OCI-LY1 (cell line): ENCODE measurements at regions not wholly inside any gene's neighbourhood (a gene's known extent, or its start where the extent isn't known, plus 50 kb on each side); places are given as distances from the start of the nearest gene placed in this dataset.
"Not testable (repeated sequence)": the region's sequence is repeated elsewhere in the genome, so short reads cannot be mapped to it uniquely, and the experiment has no call there.

Source experiments
- H2AFZ ChIP-seq: fragments of 200-600 bp; sonication (generic), shearing (Covaris generic); 2 replicates; pipeline ENCODE4 v1.6.0; 2014; ENCODE audit warnings: antibody characterized with exemption, mild to moderate bottlenecking, low read length
- H3F3A ChIP-seq: fragments of 200-600 bp; sonication (generic), shearing (Covaris generic); 2 replicates; pipeline ENCODE4 v1.6.0; 2014; ENCODE audit warnings: mild to moderate bottlenecking, antibody characterized with exemption, low read length, moderate library complexity; ENCODE audit not compliant: insufficient read depth
- H3K27ac ChIP-seq: fragments of 200-600 bp; sonication (generic); 2 replicates; pipeline ENCODE4 v1.5.1; 2014; ENCODE audit warnings: low read length, mixed run types, mild to moderate bottlenecking, low read depth; ENCODE audit not compliant: poor library complexity, severe bottlenecking
- H3K27me3 ChIP-seq: fragments of 200-600 bp; sonication (generic); 2 replicates; pipeline ENCODE4 v1.6.0; 2014; ENCODE audit warnings: antibody characterized with exemption, mild to moderate bottlenecking, low read length, moderate library complexity; ENCODE audit not compliant: insufficient read depth
- H3K36me3 ChIP-seq: fragments of 200-600 bp; sonication (generic); 2 replicates; pipeline ENCODE4 v1.6.1; 2014; ENCODE audit warnings: mild to moderate bottlenecking, antibody characterized with exemption, low read length, moderate library complexity, mixed read lengths; ENCODE audit not compliant: insufficient read depth
- H3K4me1 ChIP-seq: fragments of 200-600 bp; sonication (generic); 2 replicates; pipeline ENCODE4 v1.5.1; 2014; ENCODE audit warnings: mild to moderate bottlenecking, low read length, moderate library complexity; ENCODE audit not compliant: insufficient read depth, severe bottlenecking
- H3K4me2 ChIP-seq: fragments of 200-600 bp; sonication (generic), shearing (Covaris generic); 2 replicates; pipeline ENCODE4 v1.6.1; 2014; ENCODE audit warnings: low read length
- H3K4me3 ChIP-seq: fragments of 200-600 bp; sonication (generic); 2 replicates; pipeline ENCODE4 v1.5.1; 2014; ENCODE audit warnings: low read length, low read depth, mild to moderate bottlenecking, mixed read lengths; ENCODE audit not compliant: poor library complexity, severe bottlenecking
- H3K79me2 ChIP-seq: fragments of 200-600 bp; shearing (Covaris generic); 2 replicates; pipeline ENCODE4 v1.6.1; 2016; ENCODE audit warnings: mixed run types, low read length, mixed read lengths; ENCODE audit not compliant: insufficient read depth
- H3K9ac ChIP-seq: fragments of 200-600 bp; sonication (generic), shearing (Covaris generic); 2 replicates; pipeline ENCODE4 v1.6.1; 2014; ENCODE audit warnings: mild to moderate bottlenecking, low read length, mixed read lengths
- H3K9me2 ChIP-seq: fragments of 200-600 bp; sonication (generic), shearing (Covaris generic); 2 replicates; pipeline ENCODE4 v1.6.1; 2014; ENCODE audit warnings: low read depth, mild to moderate bottlenecking, low read length, mixed read lengths
- H3K9me3 ChIP-seq: fragments of 200-600 bp; shearing (Covaris generic); 2 replicates; pipeline ENCODE4 v1.6.1; 2014; ENCODE audit warnings: low read length, mixed read lengths
- H4K20me1 ChIP-seq: fragments of 200-600 bp; sonication (generic), shearing (Covaris generic); 2 replicates; pipeline ENCODE4 v1.6.0; 2016; ENCODE audit warnings: mild to moderate bottlenecking, low read length; ENCODE audit not compliant: insufficient read depth
- CTCF ChIP-seq: fragments of 200-600 bp; sonication (generic), shearing (Covaris generic); IDR thresholded peaks from 2 replicates; pipeline ENCODE4 v1.5.1; 2017; ENCODE audit warnings: mild to moderate bottlenecking, antibody characterized with exemption, low read length, moderate library complexity, mixed read lengths
- EZH2 ChIP-seq: fragments of 200-600 bp; sonication (generic), shearing (Covaris generic); IDR thresholded peaks from 2 replicates; pipeline ENCODE4 v1.8.0; 2017; ENCODE audit warnings: borderline replicate concordance, mixed run types, mild to moderate bottlenecking, antibody characterized with exemption, low read length, moderate library complexity, mixed read lengths

- Histone ChIP-seq H3K9me2 (no peaks in the 10 kb centered on the region), H3K9me3 (no peaks in the 10 kb centered on the region), H3K36me3 (no peaks in the 10 kb centered on the region), H3K4me1 (no peaks in the 10 kb centered on the region), H2AFZ (no peak overlapping the region), H3K9ac (no peak overlapping the region), H3K79me2 (no peaks in the 10 kb centered on the region), H3K4me3 (no peak overlapping the region), H3K4me2 (no peak overlapping the region), H3K27ac (no peak overlapping the region), H4K20me1 (no peaks in the 10 kb centered on the region), H3F3A (no peaks in the 10 kb centered on the region), H3K27me3 (no peaks in the 10 kb centered on the region)
- TF ChIP-seq EZH2 (no peak), CTCF (no peak)
Measured at GRCh38 chr11:128151338-128151737, 436.0 kb downstream of the ETS1 start.

GRCh38 chr11:128148208-128148607, 439.1 kb downstream of the ETS1 start:
- no peak overlapping the region for H3K4me2 ChIP-seq

GRCh38 chr11:128146926-128147605, 440.3 kb downstream of the ETS1 start:
- TF ChIP-seq EZH2 (no peak), CTCF (no peak)
- Histone ChIP-seq H3K27me3 (no peaks in the 10 kb centered on the region), H3K4me1 (no peaks in the 10 kb centered on the region), H3K79me2 (no peaks in the 10 kb centered on the region), H3K36me3 (no peaks in the 10 kb centered on the region), H3K9me3 (no peaks in the 10 kb centered on the region), H4K20me1 (no peaks in the 10 kb centered on the region), H3K4me3 (no peak overlapping the region), H3K4me2 (no peak overlapping the region), H2AFZ (no peak overlapping the region), H3K9ac (no peak overlapping the region), H3F3A (no peaks in the 10 kb centered on the region), H3K27ac (no peak overlapping the region), H3K9me2 (no peaks in the 10 kb centered on the region)

More at GRCh38 chr11:128148208-128148607, 439.1 kb downstream of the ETS1 start:
- H3K9me2 ChIP-seq = no peaks in the 10 kb centered on the region
- H3K79me2 ChIP-seq = no peaks in the 10 kb centered on the region
- no peaks in the 10 kb centered on the region for H3F3A ChIP-seq
- no peaks in the 10 kb centered on the region for H3K27me3 ChIP-seq
- no peaks in the 10 kb centered on the region for H3K4me1 ChIP-seq
- H2AFZ ChIP-seq = no peak overlapping the region
- no peak for TF ChIP-seq EZH2
- TF ChIP-seq CTCF = no peak
- no peak overlapping the region for H3K9ac ChIP-seq
- no peak overlapping the region for H3K27ac ChIP-seq
- H3K4me3 ChIP-seq = no peak overlapping the region
- H3K9me3 ChIP-seq = no peaks in the 10 kb centered on the region
- no peaks in the 10 kb centered on the region for H4K20me1 ChIP-seq
- H3K36me3 ChIP-seq = no peaks in the 10 kb centered on the region

GRCh38 chr11:128140293-128140692, 447.1 kb downstream of the ETS1 start:
- not testable (repeated sequence) for H2AFZ ChIP-seq, H3K36me3 ChIP-seq, H3K4me2 ChIP-seq, H3K79me2 ChIP-seq, H3K27me3 ChIP-seq, H3K27ac ChIP-seq, H4K20me1 ChIP-seq, H3K9me2 ChIP-seq, H3K9me3 ChIP-seq, H3F3A ChIP-seq, H3K4me1 ChIP-seq, H3K4me3 ChIP-seq, H3K9ac ChIP-seq
